Activated CD8-positive, alpha-beta T cell treated with anti-CD3 and anti-CD28 coated beads for 36 hours (primary cell): ENCODE measurements at regions not wholly inside any gene's neighbourhood (a gene's known extent, or its start where the extent isn't known, plus 50 kb on each side); places are given as distances from the start of the nearest gene placed in this dataset.
"Not testable (repeated sequence)": the region's sequence is repeated elsewhere in the genome, so short reads cannot be mapped to it uniquely, and the experiment has no call there.

ENCODE experiments used
- ATAC-seq: fragments of 200-7000 bp; cut with Tn5 transposase; one replicate; pipeline ENCODE4 v1.10.0; 2021; ENCODE audit warnings: mild to moderate bottlenecking, moderate library complexity
- CTCF ChIA-PET: fragments of 350-600 bp; sonication (Branson Sonifier 250); formaldehyde crosslinking; loops from one replicate; lab custom pipeline; 2021; ENCODE audit warnings: antibody characterized with exemption; lab: Charles Lee
- POLR2A ChIA-PET: fragments of 350-600 bp; sonication (Branson Sonifier 250); formaldehyde crosslinking; loops from one replicate; lab custom pipeline; 2021; ENCODE audit warnings: antibody characterized with exemption; lab: Charles Lee
- DNase-seq: peaks from one replicate; pipeline ENCODE4 v3.0.0-alpha.2; 2020
- H3K27ac Mint-ChIP-seq: one replicate; pipeline ENCODE4 v1.8.0; 2021; ENCODE audit warnings: mild to moderate bottlenecking, mixed read lengths
- H3K27me3 Mint-ChIP-seq: one replicate; pipeline ENCODE4 v1.8.0; 2021; ENCODE audit warnings: mixed read lengths
- H3K36me3 Mint-ChIP-seq: one replicate; pipeline ENCODE4 v1.8.0; 2021; ENCODE audit warnings: low read depth, mixed read lengths
- H3K4me1 Mint-ChIP-seq: one replicate; pipeline ENCODE4 v1.8.0; 2021; ENCODE audit warnings: low read depth, mixed read lengths
- H3K4me3 Mint-ChIP-seq: one replicate; pipeline ENCODE4 v1.8.0; 2021; ENCODE audit warnings: mild to moderate bottlenecking, moderate library complexity, mixed read lengths
- H3K9me3 Mint-ChIP-seq: one replicate; pipeline ENCODE4 v1.8.0; 2021; ENCODE audit warnings: mixed read lengths
- CTCF ChIP-seq: fragments of 200-600 bp; IDR thresholded peaks from one replicate; pipeline ENCODE4 v1.8.0; 2022; ENCODE audit warnings: antibody characterized with exemption, mild to moderate bottlenecking
- intact Hi-C: fragments of 100-400 bp; cut with micrococcal nuclease; formaldehyde crosslinking; loops from one replicate; pipeline ENCODE4 v1.10.0; 2022

GRCh38 chr14:22255017-22255950 lies 333.7 kb downstream of the DAD1 start:
- Mint-ChIP-seq H3K9me3 (no peaks in the 10 kb centered on the region), H3K36me3 (no peaks in the 10 kb centered on the region), H3K4me1 (no peaks in the 10 kb centered on the region), H3K27me3 (no peaks in the 10 kb centered on the region), H3K27ac (no peak overlapping the region), H3K4me3 (no peak overlapping the region)
- TF ChIP-seq CTCF, result no peak
- ATAC-seq (no peak), DNase-seq (no peak)
- POLR2A ChIA-PET, result no interaction called here
- intact Hi-C loops, result no loop called here
- CTCF ChIA-PET, result no interaction called here

GRCh38 chr14:22252686-22253085 lies 336.3 kb downstream of the DAD1 start:
- TF ChIP-seq CTCF, result no peak
- no peaks in the 10 kb centered on the region for H3K4me1 Mint-ChIP-seq
- H3K9me3 Mint-ChIP-seq, result no peaks in the 10 kb centered on the region
- intact Hi-C loops, result no loop called here
- ATAC-seq (no peak), DNase-seq (no peak)
- no peak overlapping the region for H3K27ac Mint-ChIP-seq
- no peak overlapping the region for H3K4me3 Mint-ChIP-seq
- H3K36me3 Mint-ChIP-seq, result no peaks in the 10 kb centered on the region
- ChIA-PET POLR2A (no interaction called here), CTCF (no interaction called here)
- H3K27me3 Mint-ChIP-seq, result no peaks in the 10 kb centered on the region

GRCh38 chr14:22251090-22251489 lies 337.9 kb downstream of the DAD1 start:
- Mint-ChIP-seq H3K4me1 (no peaks in the 10 kb centered on the region), H3K36me3 (no peaks in the 10 kb centered on the region), H3K27ac (no peak overlapping the region), H3K27me3 (no peaks in the 10 kb centered on the region), H3K4me3 (no peak overlapping the region), H3K9me3 (no peaks in the 10 kb centered on the region)
- ChIA-PET POLR2A (no interaction called here), CTCF (no interaction called here)
- DNase-seq (no peak), ATAC-seq (no peak)
- intact Hi-C loops, result no loop called here
- no peak for TF ChIP-seq CTCF

- Mint-ChIP-seq H3K27ac (no peak overlapping the region), H3K9me3 (no peaks in the 10 kb centered on the region), H3K4me1 (no peaks in the 10 kb centered on the region), H3K4me3 (no peak overlapping the region), H3K27me3 (no peaks in the 10 kb centered on the region), H3K36me3 (no peaks in the 10 kb centered on the region)
- ATAC-seq (no peak), DNase-seq (no peak)
- CTCF ChIA-PET, result no interaction called here
- intact Hi-C loops, result no loop called here
- TF ChIP-seq CTCF, result no peak
- POLR2A ChIA-PET, result no interaction called here
Measured at GRCh38 chr14:22249770-22250169, 339.3 kb downstream of the DAD1 start.

GRCh38 chr14:22243971-22244581 lies 344.9 kb downstream of the DAD1 start:
- Mint-ChIP-seq H3K9me3 (no peaks in the 10 kb centered on the region), H3K4me3 (no peak overlapping the region), H3K36me3 (no peaks in the 10 kb centered on the region), H3K27me3 (no peaks in the 10 kb centered on the region), H3K4me1 (no peaks in the 10 kb centered on the region), H3K27ac (no peak overlapping the region)
- no peak for TF ChIP-seq CTCF
- ChIA-PET CTCF (no interaction called here), POLR2A (no interaction called here)
- no peak for ATAC-seq
- no peak for DNase-seq
- intact Hi-C loops, result no loop called here

- intact Hi-C loops, POLR2A ChIA-PET, H3K9me3 Mint-ChIP-seq: not testable (repeated sequence)
Measured at GRCh38 chr14:22238320-22238719, 350.7 kb downstream of the DAD1 start.

More at GRCh38 chr14:22238320-22238719, 350.7 kb downstream of the DAD1 start:
- DNase-seq, H3K4me3 Mint-ChIP-seq, H3K4me1 Mint-ChIP-seq, H3K27me3 Mint-ChIP-seq, CTCF ChIA-PET, H3K27ac Mint-ChIP-seq, H3K36me3 Mint-ChIP-seq, ATAC-seq: not testable (repeated sequence)
